ENCODE measurements at regions not wholly inside any gene's neighbourhood (a gene's known extent, or its start where the extent isn't known, plus 50 kb on each side); places are given as distances from the start of the nearest gene placed in this dataset.
"Not testable (repeated sequence)": the region's sequence is repeated elsewhere in the genome, so short reads cannot be mapped to it uniquely, and the experiment has no call there.

GRCh38 chr9:117649126-117649525 lies 55.1 kb upstream of the TLR4 start:
- CTCF ChIA-PET: no interaction called here
- no peak for TF ChIP-seq CTCF (IDR thresholded peaks at IDR 0.05; ENCODE audit: unreplicated experiment)
- no peaks in the 10 kb centered on the region for H3K4me1 Mint-ChIP-seq (ENCODE audit: low read depth, unreplicated experiment)
- no peaks in the 10 kb centered on the region for H3K36me3 Mint-ChIP-seq (ENCODE audit: insufficient read depth, unreplicated experiment)
- H3K9me3 Mint-ChIP-seq (ENCODE audit: low read depth, unreplicated experiment): no peaks in the 10 kb centered on the region
- H3K4me3 Mint-ChIP-seq (ENCODE audit: low read depth, unreplicated experiment): no peak overlapping the region
- H3K27ac Mint-ChIP-seq (ENCODE audit: unreplicated experiment): no peak overlapping the region
- no peaks in the 10 kb centered on the region for H3K27me3 Mint-ChIP-seq (ENCODE audit: unreplicated experiment)
- BruUV-seq (replicated peaks): no TSS peak
- DNase-seq: no peak
- intact Hi-C loops (cut with micrococcal nuclease; ENCODE audit: unreplicated experiment): no loop called here

- no peak for DNase-seq
- CTCF ChIA-PET: no interaction called here
- Mint-ChIP-seq H3K27me3 (ENCODE audit: unreplicated experiment) (no peaks in the 10 kb centered on the region), H3K4me1 (ENCODE audit: low read depth, unreplicated experiment) (no peaks in the 10 kb centered on the region), H3K9me3 (ENCODE audit: low read depth, unreplicated experiment) (no peaks in the 10 kb centered on the region), H3K27ac (ENCODE audit: unreplicated experiment) (no peak overlapping the region), H3K36me3 (ENCODE audit: insufficient read depth, unreplicated experiment) (no peaks in the 10 kb centered on the region), H3K4me3 (ENCODE audit: low read depth, unreplicated experiment) (no peak overlapping the region)
- no peak for TF ChIP-seq CTCF (IDR thresholded peaks at IDR 0.05; ENCODE audit: unreplicated experiment)
- no TSS peak for BruUV-seq (replicated peaks)
- intact Hi-C loops (cut with micrococcal nuclease; ENCODE audit: unreplicated experiment): loop anchor here (2.0 kb wide), 1 partner anchor 138 kb away; no protein-coding TSS in a partner anchor
These were observed 59.1 kb upstream of the TLR4 start for GRCh38 chr9:117644932-117645636.

GRCh38 chr9:117644133-117644931 lies 59.9 kb upstream of the TLR4 start:
- Mint-ChIP-seq H3K4me1 (ENCODE audit: low read depth, unreplicated experiment) (no peaks in the 10 kb centered on the region), H3K9me3 (ENCODE audit: low read depth, unreplicated experiment) (no peaks in the 10 kb centered on the region), H3K4me3 (ENCODE audit: low read depth, unreplicated experiment) (no peak overlapping the region), H3K27ac (ENCODE audit: unreplicated experiment) (no peak overlapping the region), H3K27me3 (ENCODE audit: unreplicated experiment) (no peaks in the 10 kb centered on the region), H3K36me3 (ENCODE audit: insufficient read depth, unreplicated experiment) (no peaks in the 10 kb centered on the region)
- peak; percentile 54 for DNase-seq
- intact Hi-C loops (cut with micrococcal nuclease; ENCODE audit: unreplicated experiment): loop anchor here (2.0 kb wide), 1 partner anchor 138 kb away; no protein-coding TSS in a partner anchor
- CTCF ChIA-PET: no interaction called here
- no TSS peak for BruUV-seq (replicated peaks)
- peak; percentile 71 for TF ChIP-seq CTCF (IDR thresholded peaks at IDR 0.05; ENCODE audit: unreplicated experiment)

GRCh38 chr9:117643288-117643654 lies 60.9 kb upstream of the TLR4 start:
- Mint-ChIP-seq H3K36me3 (ENCODE audit: insufficient read depth, unreplicated experiment) (no peaks in the 10 kb centered on the region), H3K4me1 (ENCODE audit: low read depth, unreplicated experiment) (no peaks in the 10 kb centered on the region), H3K27ac (ENCODE audit: unreplicated experiment) (no peak overlapping the region), H3K27me3 (ENCODE audit: unreplicated experiment) (no peaks in the 10 kb centered on the region), H3K9me3 (ENCODE audit: low read depth, unreplicated experiment) (no peaks in the 10 kb centered on the region), H3K4me3 (ENCODE audit: low read depth, unreplicated experiment) (no peak overlapping the region)
- DNase-seq: no peak
- CTCF ChIA-PET: no interaction called here
- TF ChIP-seq CTCF (IDR thresholded peaks at IDR 0.05; ENCODE audit: unreplicated experiment): no peak
- intact Hi-C loops (cut with micrococcal nuclease; ENCODE audit: unreplicated experiment): no loop called here
- BruUV-seq (replicated peaks): no TSS peak

- CTCF ChIA-PET: interaction anchor here (0.5 kb wide), 1 partner anchor 129 kb away, joined by 3 read pairs; no protein-coding TSS in a partner anchor
- DNase-seq; BruUV-seq (replicated peaks); intact Hi-C loops (cut with micrococcal nuclease; ENCODE audit: unreplicated experiment); H3K4me1 Mint-ChIP-seq (ENCODE audit: low read depth, unreplicated experiment); H3K36me3 Mint-ChIP-seq (ENCODE audit: insufficient read depth, unreplicated experiment); H3K27ac Mint-ChIP-seq (ENCODE audit: unreplicated experiment); H3K27me3 Mint-ChIP-seq (ENCODE audit: unreplicated experiment); H3K4me3 Mint-ChIP-seq (ENCODE audit: low read depth, unreplicated experiment); H3K9me3 Mint-ChIP-seq (ENCODE audit: low read depth, unreplicated experiment): not testable (repeated sequence)
These were observed 61.5 kb upstream of the TLR4 start for GRCh38 chr9:117642571-117643287.

All from Calu3 (cell line).